ENCODE measurements at regions not wholly inside any gene's neighbourhood (a gene's known extent, or its start where the extent isn't known, plus 50 kb on each side); places are given as distances from the start of the nearest gene placed in this dataset.

DNA sequence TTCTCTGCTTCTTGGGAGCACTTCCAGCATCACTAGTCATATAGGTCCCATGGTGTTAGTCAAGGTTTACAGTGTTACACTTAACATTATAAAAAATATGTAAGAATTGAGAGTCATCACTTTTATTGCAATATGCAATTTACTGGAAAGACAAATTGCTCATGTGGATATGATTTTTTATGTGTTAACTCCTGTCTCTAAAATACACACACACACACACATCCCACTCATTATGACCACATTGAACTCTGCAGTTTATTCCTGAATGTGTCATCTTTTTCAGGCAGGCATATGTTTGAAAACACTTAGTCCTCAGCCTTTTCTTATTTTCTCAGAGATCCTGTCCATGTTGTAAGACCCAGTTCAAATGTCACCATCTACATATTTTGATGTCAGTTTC, 148.5 kb upstream of the MRPS30 start:
- DNase-seq (ENCODE audit: low read depth), result no peak

DNA sequence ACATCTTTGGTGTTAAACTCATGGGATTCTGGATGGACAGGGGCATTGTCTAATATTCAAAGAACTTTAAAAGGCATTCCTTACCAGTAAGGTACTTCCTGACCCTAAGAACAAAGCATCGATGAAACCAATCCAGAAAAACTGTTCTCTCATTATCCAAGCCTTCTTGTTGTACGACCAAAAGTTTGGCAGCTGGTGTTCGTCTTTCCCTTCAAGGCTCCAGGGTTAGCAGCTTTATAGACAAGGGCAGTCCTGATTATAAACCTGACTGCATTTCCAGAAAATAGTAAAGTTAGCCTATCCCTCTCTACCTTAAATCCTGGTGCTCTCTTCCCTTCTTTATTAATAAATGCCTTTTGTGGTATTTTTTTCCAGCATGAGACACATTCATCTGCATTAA, 149.4 kb upstream of the MRPS30 start:
- DNase-seq (ENCODE audit: low read depth), result no peak

DNA sequence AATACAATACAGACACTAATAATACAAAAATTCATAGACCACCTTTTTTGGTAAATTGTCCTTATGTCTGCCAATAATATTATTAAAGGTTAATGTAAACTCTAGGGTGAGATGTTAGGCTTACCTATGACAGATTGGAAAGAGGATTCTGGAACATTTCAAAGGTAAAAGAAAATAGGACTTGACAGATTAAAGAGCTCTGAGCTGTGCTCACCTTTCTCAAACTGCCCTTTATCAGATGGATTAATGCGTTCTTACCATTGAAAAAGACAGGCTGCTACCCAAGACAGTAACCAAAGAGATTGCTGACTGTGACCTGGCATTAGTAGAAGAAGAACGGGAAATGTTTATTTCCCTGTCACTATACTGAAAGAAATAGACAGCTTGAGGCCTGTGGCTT, 156.1 kb upstream of the MRPS30 start:
- no peak for DNase-seq (ENCODE audit: low read depth)

DNA sequence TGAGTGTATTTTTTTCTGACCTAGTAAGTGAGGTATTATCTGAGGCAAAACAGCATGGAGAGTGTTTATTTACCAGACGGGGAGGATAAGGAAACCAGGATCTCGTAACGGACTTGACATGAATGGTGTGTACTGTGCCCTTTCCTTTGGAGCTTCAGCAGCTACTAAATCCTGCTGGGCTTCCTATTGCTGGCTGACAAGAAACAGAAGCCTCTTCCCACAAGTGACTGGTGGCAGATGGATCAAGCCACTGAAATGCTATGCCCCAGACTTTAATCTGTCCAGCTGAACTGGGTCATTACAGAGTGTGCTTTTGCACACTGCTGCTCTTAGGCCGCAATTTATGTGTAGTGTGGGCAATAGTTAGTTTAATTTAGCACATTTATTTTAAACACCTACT, 162.7 kb upstream of the MRPS30 start:
- no peak for DNase-seq (ENCODE audit: low read depth)

DNA sequence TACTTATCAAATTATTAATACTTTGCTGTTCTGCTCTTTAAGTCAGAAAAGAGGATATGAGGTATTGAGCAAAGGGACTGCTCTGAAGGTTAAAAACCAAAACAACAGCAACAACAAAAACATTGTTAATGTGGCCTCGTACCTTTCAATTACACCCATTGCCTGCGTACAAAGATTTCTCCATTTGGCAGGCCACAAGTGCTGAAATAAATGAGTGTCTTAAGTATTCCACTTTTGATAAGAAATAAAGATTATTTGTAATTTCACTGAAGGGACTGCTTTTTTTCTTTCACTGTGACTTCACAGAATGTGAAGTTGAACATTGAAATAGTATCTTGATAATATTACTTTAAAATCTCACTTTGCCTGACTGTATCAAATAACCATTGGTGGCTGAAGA, 163.2 kb upstream of the MRPS30 start:
- DNase-seq (ENCODE audit: low read depth), result no peak

DNA sequence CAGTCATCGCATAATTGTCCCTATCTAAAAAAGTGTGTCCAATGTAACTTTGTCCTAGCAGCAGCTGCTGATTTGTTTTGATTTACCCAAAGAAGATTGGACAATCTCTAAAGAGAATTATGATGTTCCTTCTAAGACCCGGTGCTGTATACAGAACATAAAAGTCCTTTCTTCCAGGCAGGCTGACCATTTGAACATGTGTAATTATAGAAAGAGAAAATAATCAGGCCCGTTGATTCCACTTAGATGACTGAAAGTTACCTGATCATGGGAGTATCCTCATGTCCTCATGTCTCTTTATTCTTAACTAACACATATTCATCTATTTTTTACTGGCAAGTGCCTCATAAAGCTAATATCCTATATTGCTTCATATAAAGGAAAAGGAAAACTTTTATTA, 164.1 kb upstream of the MRPS30 start:
- DNase-seq (ENCODE audit: low read depth), result no peak

DNA sequence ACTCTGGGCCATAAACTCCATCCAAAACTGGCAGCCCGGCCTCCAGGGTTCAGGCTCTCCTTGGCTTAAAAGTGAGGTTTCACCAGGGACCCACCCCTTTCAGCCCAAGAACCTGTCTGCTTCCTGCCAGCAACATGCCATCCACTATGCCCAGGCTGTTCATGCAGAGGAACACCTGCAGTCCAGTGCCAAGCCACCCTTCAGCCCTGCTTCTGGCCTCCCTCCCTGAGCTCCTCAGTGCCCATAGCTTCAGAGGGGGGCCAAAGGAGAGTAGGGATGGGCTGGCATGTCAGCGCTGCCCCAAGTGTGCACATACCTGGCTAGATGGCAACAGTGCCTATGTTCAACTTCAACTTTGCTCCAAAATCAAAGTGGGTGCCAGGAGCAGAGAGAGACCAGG, 166.9 kb upstream of the MRPS30 start:
- DNase-seq (ENCODE audit: low read depth), result no peak

DNA sequence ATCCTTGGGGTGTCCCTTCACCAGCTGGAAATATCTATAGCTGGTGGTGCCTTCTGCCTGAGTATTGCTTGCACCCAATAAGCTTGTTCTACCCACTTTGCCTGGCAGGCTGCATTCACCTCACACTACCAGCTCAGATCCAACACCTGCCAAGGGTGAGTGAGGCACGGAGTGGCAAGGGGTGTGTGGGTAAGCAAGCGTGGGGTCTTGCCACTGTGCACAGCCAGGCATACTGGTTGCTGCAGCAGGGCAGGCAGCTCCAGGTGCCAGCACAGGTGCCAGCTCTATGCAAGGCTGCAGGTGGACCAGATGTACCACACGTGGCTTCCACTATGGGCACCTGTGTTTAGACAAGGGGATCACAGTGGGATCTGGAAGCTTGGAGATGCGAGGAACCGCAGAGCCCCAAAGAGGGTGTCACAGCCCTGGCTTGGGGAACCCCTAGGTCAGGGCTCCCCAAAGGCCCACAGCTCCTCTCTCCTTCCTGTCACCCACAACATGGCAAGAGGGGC, 167.7 kb upstream of the MRPS30 start:
- no peak for DNase-seq (ENCODE audit: low read depth)

DNA sequence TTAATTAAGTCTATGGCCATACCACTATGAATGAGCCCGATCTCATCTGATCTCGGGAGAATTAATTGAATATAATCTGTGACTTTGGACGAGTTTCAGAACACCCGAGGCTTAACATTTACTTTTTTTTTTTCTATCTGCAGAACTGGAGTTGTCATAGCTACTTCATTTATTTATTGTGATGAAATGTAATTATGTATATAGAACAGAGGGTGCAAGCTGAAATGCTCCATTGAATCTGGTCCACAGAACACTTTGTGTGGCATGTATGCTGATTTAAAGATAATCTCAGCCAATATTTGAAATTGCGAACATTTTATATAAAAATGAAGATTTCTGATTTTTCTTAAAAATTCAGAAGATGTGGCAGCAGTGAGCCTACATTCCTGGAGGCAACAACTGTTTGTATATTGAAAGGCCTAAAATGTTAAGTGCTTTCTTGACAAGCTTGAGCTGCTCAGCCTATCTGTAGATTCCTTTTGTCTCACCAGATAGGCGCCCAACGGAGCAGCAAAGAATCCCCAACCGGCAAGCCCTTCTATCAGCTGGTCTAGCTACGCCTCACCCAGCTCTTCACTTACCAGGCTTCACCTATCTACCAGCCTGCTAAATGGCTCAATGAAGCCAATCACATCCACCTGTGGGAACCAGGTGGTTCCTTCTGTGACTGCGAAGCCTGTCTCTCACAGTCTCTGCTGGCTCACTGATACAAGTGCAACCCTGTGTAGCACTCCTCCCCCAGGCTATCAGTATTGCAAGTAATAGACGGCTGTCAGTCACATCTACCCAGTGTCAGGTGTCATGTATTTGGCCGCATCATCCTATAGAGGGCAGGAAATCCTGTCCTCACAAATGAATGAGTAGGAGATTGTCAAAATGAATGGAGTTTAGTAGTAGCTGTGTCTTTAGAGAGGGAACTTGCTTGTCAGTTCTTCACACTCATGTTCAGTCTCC, 170.6 kb upstream of the MRPS30 start:
- peak; percentile 0 for DNase-seq (ENCODE audit: low read depth)

DNA sequence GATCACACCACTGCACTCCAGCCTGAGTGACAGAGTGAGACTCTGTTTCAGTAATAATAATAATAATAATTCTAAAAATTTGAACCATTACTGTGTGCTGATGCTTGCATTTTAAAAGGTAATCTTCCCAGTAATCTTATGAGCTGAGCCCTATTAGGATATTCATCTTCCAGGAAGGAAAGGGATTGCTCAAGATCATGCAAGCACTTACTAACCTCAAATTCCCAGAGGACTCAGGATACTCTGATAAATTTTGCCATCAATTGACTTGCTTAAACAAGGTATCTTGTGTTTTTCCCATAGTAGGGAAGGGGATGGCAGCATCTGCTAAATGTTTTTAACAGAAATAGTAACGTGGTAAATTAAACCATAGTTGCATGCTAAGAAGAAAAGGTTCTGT, 176.4 kb upstream of the MRPS30 start:
- DNase-seq (ENCODE audit: low read depth), result no peak

DNA sequence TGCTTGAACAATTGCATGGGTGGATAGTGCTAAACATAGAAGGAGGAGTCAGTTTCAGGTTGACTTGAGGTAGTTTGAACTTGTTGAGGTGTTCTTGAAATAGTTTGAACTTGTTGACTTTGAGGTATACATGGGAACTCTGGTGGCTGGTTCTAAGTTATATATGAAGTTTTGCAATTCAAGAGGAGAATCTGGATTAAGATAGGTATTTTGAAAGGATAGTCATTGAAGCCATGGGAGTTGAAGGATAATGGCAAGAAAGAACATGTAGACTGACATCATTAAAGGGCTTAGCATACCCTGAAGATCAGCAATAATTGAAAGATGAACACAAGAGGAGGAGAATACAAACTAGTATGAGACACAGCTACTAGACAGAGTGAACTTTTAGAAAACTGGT, 181.9 kb upstream of the MRPS30 start:
- no peak for DNase-seq (ENCODE audit: low read depth)

DNA sequence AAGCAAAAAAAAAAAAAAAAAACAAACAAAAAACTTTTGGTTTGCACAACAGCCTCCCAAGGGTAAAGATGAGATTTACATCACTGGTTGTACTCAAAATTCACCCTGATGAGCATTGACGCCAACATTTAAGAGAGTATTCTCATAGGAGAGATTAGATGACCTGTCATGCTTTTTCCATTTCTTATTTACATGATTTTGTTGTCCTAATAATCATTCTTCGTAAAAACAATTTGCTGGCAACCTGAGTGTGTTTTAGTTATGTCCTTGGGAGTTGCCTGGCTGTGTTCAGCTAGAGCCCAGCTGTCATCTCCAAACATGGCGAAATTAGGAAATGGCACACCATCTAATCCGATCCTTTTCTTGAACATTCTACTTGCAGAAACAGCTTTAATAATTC, 186.4 kb upstream of the MRPS30 start:
- no peak for DNase-seq (ENCODE audit: low read depth)

DNA sequence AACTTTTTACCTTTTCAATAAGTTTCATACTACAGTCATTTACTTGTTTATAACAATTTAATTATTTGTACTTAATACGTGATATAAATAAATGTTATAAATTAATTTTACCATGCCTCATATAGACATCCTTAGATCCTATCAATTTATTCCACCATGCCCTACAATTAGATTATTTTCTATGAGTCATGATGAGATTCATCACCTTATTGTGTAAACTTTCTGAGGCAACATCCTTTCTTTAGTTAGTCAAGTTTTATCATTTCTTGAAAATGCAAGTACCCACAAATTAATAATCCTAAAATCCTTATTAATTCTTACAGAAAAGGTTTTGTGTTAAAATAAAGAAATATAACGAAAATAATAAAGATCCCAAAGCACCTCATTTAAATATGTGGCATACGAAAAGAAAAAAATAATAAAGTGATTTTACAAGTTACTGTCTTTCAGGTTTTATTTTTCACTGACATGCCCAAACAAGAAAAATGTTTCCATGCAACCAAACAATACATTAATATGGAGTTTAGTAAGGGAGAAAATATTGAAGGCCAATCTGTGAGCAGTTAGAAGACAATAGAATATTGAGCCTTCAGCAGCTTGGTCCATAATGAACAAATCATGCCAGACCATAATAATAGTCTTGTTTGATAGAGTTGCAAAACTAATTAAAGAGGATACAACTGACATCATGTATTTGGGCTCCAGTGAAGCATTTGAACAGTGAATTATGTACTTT, 188.7 kb upstream of the MRPS30 start:
- no peak for DNase-seq (ENCODE audit: low read depth)

DNA sequence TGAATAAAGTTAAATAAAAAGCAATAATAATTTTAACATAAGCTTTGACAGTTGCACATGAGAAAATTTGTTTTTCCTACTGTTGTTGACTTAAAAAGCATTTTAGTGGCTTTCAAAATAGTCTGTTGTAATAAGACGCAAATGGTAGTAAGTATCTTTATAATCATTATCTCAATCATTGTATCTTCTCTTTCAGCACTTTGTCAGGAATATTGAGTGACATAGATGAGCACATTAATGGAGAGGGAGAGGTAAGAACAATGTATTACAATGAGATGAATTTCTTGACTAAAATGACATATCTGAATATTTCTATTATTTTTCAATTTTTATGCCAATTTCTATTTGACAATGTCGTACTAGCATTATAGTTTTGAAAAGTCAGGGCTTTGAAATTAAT, 193.9 kb upstream of the MRPS30 start:
- no peak for DNase-seq (ENCODE audit: low read depth)

DNA sequence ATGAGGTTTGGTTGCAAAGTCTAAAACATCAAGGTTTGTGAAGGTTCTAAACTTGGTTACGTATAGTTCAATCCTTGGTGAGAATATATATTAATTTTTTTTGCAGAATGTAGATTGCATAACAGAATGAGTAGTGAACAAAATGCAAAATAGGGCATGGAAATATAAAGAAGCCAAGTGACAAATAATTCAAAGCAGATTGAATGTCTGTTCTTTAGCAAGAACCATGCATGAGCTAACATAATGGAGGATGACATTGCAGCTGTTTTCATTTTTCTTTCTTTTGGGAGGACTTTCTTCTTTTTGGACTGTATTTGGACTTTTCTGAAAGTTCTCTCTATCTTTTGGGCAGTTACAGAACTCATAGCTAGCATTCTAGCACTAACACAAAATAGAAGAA, 194.8 kb upstream of the MRPS30 start:
- no peak for DNase-seq (ENCODE audit: low read depth)

DNA sequence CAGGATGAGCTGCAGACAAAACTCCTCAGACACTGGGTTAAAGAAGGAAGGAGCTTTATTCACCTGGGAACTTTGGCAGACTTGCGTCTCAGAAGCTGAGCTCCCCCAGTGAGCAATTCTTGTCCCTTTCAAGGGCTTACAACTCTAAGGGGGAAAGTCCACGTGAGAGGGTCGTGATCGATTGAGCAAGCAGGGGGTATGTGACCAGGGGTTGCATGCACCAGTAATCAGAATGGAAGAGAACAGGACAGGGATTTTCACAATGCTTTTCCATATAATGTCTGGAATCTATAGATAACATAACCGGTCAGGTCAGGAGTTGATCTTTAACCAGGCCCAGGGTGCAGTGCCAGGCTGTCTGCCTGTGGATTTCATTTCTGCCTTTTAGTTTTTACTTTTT, 202.8 kb upstream of the MRPS30 start:
- no peak for DNase-seq (ENCODE audit: low read depth)

DNA sequence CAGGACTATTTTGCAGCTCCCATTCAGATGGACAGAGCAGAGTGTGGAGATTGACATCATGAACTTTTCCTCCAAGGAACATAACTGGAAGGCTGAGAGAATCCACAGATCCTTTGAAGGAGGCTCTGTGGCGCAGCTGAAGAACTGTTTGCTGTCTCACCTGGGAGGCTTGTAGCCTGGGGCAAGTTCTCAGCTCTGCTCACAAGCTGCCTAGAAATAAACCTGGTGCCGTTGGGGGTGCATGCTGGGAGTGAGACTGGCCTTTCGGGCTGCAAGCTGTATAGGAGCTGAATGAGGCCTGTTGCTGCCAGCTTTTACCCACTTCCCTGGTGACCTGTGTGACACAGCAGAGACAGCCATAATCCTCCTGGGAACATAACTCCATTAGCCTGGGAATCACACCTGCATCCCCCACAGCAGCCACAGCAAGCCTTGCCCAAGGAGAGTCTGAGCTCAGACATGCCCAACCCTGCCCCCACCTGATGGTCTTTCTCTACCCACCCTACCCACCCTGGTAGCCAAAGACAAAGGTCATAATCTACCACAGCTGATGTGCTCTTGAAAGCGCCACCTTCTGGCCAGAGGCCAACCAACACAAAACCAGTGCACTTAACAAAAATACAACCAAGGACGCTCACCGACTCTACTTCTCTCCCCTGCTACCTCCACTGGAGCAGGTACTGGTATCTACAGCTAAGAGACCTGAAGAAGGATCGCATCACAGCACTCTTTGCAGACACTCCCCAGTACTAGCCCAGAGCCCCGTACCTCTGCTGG, 205.1 kb upstream of the MRPS30 start:
- no peak for DNase-seq (ENCODE audit: low read depth)

DNA sequence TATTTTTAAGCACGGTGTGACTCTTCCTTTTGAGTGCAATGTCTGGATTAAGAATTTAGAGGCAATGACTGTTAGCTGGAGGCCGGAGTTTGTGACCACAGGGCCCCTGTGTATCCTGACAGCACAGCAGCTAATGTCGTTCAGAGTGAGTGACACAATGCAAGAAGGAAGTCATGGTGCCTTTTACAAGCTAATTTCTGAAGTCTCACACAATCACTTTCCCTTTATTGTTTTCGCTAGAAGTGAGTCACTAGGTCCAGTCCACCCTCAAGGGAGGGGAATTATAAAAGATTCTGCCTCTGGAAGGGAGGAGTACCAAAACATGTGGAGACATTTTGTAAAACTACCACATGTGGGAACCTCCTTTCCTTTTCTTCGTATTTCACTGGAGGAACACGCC, 185.5 kb upstream of the FGF10 start:
- DNase-seq (ENCODE audit: low read depth), result no peak

DNA sequence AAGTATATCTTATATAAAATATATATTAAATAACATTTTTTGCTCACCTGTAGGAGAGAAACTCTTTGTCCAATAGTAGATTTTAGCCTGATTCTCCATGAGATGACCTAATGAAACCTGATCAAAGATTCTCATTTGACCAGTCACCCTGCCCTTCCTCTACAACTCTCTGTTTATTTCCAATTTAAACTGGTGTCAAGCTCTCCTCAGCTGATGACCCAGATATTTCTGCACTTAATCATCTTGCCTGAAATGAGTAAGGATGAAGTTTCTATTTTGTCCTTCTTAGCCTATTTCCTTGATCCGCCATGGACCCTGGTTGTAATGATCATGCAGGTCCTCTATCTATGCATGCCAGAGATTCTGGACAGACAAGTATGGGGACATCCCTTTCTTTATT, 179.3 kb upstream of the FGF10 start:
- DNase-seq (ENCODE audit: low read depth), result no peak

DNA sequence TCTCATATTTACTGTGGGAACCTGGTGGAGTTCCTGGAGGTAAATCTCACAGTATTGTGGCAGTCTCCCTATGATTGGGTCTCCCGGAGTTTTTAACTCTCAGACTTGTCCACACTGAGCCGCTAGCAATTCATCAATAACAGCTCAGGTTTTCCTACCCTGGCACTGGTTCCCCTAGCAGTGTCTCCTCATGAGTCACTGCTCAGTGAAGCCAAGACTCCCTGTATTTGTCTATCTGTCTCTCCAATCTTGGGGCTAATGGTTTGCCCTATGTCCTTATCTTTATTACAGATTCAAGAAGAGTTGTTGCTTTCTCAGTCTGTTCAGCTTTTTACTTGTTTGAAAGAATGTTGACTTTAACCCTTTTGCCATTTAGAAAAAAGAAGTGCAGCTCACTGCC, 176.7 kb upstream of the FGF10 start:
- DNase-seq (ENCODE audit: low read depth), result no peak

DNA sequence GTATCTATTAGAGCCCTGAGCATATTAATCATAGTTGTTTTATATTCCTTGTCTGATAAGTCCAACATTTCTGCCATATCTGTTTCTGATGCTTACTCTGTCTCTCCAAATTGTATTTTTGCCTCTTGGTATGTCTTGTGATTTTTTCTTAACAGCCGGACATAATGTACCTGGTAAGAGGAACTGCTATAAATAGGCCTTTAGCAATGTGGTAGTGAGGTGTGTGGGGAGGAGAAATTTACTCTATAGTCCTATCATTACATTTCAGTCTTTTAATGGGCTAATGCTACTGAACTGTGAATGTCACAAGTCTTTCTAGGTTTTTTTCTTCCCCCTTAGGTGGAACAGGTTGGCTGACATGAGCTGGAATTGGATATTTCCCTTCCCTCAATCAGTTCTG, 176.1 kb upstream of the FGF10 start:
- DNase-seq (ENCODE audit: low read depth), result no peak

DNA sequence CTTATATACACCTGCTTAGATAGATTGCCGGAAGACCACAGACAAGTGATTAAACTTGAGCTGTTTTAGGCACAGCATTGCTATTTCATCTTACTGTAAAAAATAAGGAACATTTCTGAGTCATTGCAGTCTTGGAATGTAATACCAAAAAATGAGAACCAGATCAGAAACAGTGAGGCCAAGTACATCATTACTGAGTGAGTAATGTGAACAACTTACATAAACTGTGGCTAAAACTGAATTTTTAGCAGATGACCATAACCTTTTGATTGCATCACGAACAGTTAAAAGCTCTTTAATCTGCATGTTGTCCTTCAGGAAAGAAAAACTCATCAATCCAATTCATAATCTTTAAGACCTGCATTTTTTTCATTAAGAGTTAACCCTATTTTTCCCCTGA, 157.1 kb upstream of the FGF10 start:
- no peak for DNase-seq (ENCODE audit: low read depth)
